NCI-H1417 (cell line): ENCODE measurements at regions not wholly inside any gene's neighbourhood (a gene's known extent, or its start where the extent isn't known, plus 50 kb on each side); places are given as distances from the start of the nearest gene placed in this dataset.

ENCODE experiments used
- DNase-seq, 3 experiments: peaks; one replicate each; lab custom pipeline; 2025; lab: John Stamatoyannopoulos, UW

GRCh38 chr13:50574731-50575130 is 268.8 kb downstream of the DLEU7 start:
- no peak for DNase-seq

DNA sequence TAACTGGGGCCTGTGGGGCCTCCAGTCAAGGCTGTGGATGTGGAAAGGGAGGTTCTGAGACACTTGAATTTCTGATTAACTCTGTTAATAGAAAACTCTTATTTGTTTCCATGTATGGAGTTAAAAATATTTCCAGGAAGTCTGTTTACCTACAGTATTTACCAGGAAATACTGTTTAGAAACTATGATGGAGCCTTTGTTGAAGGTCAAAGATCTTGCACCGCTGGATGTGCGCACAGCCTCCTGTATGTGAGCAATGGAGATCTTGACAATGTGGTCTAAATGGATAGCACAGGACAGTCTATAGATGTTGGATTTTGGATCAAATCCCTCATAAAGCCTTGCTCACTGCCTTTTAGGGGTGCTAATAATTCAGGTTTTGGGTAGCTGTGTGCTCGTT is 268.4 kb downstream of the DLEU7 start:
- no peak for DNase-seq

DNA sequence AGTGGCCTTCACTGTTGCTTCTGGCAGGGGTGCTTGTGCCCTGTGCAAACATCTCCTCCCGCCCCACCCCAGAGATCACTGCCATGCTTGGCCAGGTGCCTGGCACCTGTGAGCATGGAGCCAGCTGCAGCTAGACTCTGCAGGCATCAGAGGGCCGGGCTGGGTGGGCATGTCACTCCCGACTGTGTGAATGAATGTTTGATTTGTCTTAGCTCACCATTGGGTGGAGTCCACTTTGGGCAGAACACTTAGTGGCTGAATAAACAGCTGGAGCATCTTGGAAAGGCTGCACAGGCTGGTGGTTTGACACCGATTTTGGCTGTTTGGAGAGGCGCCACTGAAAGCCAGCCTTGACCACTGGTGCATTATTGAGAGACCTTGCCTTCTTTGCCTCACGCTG is 267.3 kb downstream of the DLEU7 start:
- DNase-seq = peak; percentile 79 to 92 (median 88)

- peak in 2 of 3 experiments; percentile 24 to 75 for DNase-seq
These were observed 265.7 kb downstream of the DLEU7 start for GRCh38 chr13:50577806-50578205.

GRCh38 chr13:50580684-50581305 is 262.7 kb downstream of the DLEU7 start:
- no peak for DNase-seq

DNA sequence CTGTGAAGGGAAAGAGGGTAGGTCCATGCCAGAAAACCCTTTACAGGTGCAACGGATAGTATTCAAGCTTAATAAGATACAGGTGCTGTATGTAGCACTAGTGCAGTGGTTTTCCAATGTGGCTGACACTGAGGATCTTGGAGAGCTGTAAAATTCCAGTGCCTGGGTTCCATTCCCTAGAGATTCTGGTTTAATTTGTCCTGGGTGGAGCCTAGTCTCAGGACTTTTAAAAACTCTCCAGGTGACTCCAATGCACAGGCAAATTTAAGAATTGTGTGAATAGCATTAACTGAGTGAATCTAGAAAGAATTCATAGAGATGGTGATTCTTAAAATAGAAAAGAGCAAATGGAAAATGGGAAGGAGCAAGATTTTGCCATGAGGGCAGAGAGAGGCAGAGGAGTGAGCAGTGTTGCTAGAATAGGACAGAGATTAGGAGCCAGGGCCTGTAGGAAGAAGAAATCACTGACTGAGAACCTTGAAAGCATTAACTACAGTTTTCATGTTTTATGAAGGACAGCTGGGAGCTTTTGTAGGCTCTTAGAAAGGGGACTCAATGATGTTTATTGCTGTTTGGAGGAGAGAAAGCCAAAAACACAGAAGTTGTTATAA is 261.8 kb downstream of the DLEU7 start:
- DNase-seq = peak in 1 of 3 experiments; percentile 28

DNA sequence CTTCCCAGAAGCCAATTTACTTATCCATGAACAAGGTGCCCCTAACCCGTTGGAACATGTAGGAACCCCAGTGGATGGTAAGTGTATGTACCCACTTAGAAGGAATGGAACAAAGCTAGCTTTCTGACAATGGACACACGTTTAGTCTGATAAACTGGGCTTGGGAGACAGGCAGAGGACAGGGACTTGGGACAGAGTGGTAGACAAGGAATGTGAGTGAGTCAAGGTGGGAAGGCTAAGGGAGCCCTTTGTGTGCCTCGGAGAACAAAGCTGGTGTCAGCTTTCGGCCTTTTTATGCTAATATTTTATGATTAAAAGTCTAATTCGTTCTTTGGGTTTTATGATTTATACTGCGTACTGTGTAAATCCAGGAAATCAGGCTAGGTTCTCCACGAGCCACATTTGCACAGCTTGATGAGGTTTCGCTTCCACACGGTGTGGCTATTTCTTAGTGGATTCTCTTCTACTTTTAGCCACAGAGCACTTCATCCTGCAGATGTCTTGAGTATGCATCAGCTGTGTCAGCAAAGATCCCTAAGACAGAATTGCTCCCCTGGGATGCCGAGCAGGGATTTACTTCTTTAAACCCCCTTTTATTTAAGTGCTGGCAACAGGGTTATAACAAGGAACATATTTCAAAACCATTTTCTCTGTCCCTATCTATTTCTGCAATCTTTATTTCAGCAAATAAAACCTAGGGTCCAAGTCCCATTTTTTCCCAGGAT is 258.5 kb downstream of the DLEU7 start:
- peak in 1 of 3 experiments; percentile 73 for DNase-seq

DNA sequence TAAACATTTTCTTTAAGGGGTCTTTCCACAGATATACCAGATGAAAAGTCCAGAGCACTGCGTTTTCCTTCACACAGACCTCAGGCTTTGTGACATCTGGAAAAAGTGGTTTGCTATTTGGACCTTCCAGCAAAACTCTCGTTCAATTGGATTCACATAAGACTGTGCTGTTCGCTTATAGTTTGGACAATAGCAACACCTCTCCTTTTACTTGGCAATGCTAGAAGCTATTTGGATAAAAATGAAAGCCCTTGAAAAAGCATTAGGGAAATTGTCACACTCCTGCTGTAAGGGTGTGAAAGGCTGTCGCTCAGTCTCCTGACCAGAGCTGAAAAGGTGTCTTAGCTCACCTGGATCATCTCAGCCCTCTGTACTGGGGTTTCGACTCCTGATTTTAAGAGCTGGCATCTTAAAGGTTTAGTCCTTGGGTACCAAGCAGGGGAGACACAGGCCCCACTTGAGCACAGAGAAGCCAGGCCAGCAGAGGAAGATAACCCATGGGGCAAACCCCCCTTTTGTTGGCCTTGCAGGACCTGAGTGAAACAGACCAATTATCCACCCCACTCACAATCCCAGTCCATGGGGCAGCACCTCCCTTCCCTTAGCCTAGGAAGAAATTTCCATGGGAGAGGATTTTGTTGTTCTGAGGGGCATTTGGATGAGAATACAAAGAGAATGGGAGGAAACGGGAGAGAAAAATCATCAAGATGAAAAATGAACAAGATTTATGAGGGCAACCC is 257.6 kb downstream of the DLEU7 start:
- DNase-seq = peak in 1 of 3 experiments; percentile 35

- no peak for DNase-seq
These were observed 256.9 kb downstream of the DLEU7 start for GRCh38 chr13:50586414-50587083.

- no peak for DNase-seq
These were observed 256.4 kb downstream of the DLEU7 start for GRCh38 chr13:50587115-50587514.

- no peak for DNase-seq
These were observed 255.7 kb downstream of the DLEU7 start for GRCh38 chr13:50587645-50588373.

DNA sequence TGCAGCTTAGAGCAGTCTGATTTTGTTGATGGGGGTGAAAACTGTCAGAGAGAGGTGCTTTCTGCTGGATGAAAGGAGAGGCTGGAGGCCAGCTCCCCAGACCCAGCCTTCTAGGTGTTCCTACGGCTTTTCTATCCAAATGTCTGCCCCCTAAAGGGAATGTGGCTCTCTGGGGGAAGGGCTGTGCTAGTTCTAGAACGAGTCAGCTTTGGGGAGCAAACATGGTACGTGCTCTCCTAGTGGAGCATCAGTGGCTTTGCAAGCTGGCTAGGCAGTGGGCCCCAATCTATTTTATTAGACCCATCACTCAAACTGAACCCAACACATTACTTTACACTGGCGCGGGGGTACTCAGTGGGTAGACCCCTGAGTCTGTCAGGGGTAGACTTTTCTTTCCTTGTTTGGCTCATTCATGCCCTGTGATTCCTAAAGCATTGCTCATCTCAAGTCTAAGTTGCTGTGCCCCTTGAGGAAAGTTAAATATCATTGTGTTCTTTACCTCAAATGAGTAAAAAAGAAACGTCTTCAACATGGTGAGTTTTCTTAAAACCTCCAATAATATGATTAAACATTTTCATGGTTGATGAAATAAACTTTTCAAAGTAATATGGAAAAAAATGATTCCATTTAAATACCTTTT is 254.9 kb downstream of the DLEU7 start:
- no peak for DNase-seq

- DNase-seq = no peak
These were observed 254.4 kb downstream of the DLEU7 start for GRCh38 chr13:50589139-50589538.

DNA sequence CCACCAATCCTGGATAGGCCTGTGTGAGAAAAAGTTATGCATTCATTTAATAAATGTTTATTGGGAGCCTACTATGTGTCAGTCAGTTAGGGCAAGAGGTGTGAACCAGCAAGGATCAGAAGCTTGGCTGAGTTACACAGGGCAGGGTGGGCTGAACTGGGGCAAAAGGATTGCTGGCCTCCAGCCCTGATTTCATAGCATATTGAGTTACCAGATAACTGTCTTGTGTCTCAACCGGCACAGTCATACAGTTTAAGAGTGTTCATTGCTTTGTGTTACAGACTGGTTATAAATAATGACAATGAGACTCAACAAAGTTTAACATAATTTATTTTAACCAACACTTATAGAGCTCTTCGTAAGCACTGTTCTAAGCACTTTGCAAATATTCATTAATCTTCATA is 253.8 kb downstream of the DLEU7 start:
- DNase-seq = no peak

GRCh38 chr13:50592412-50593155 is 250.9 kb downstream of the DLEU7 start:
- no peak for DNase-seq

- no peak for DNase-seq
These were observed 250.3 kb downstream of the DLEU7 start for GRCh38 chr13:50593207-50593606.

GRCh38 chr13:50594276-50595051 is 249.0 kb downstream of the DLEU7 start:
- peak; percentile 60 to 81 (median 61) for DNase-seq

DNA sequence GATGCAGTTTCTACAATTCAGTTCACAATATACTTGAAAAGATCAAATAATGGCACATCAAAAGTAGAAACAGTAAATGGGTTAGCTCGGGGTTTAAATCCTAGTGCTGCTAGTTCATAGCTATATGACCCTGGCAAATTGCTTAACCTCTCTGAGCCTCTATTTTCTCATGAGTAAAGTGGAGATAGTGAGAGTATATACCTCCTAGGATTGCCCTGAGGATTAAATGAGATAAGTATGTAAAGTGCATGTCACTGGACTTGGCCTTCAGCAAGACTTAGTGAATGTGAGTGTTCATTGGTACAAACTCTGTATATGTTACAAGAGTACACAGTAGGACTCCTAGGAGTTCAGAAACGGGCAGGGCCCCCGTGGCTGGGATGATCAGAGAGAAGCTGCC is 248.3 kb downstream of the DLEU7 start:
- DNase-seq = no peak

DNA sequence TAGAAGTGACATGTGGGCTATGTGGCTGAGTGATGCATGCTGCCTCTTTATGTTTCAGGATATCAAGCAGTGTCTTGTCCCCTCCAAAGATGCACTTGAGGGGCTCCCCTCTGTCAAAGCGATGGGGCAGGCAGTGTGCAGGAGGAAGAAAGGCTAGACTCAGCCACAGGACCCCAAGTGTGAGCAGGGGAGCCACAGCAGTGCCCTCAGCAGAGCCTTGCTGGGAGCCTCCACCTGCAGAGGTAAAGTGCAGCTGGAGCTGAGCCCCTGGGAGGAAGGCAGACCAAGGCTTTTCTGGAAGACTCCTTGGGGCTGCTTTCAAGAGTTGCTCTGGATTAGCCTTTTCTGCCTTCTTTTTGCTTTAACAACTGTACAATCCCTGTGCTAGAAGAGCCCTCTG is 247.3 kb downstream of the DLEU7 start:
- DNase-seq = no peak
